AG08395 (cell line): ENCODE measurements at regions not wholly inside any gene's neighbourhood (a gene's known extent, or its start where the extent isn't known, plus 50 kb on each side); places are given as distances from the start of the nearest gene placed in this dataset.
"Not testable (repeated sequence)": the region's sequence is repeated elsewhere in the genome, so short reads cannot be mapped to it uniquely, and the experiment has no call there.

Experiments used
- DNase-seq: peaks from one replicate; pipeline ENCODE4 v3.0.0; 2012; ENCODE audit warnings: mixed read lengths, low spot score

- DNase-seq = no peak
Measured at GRCh38 chr7:80082213-80082612, 52.4 kb upstream of the GNAI1 start.

GRCh38 chr7:80078886-80079285 is 55.7 kb upstream of the GNAI1 start:
- DNase-seq = no peak

GRCh38 chr7:80078159-80078731 is 56.4 kb upstream of the GNAI1 start:
- DNase-seq = no peak

GRCh38 chr7:80070391-80070790 is 64.2 kb upstream of the GNAI1 start:
- DNase-seq = no peak

- no peak for DNase-seq
Measured at GRCh38 chr7:80066639-80067038, 68.0 kb upstream of the GNAI1 start.

- DNase-seq = no peak
Measured at GRCh38 chr7:80063834-80064233, 70.8 kb upstream of the GNAI1 start.

- peak; percentile 21 for DNase-seq
Measured at GRCh38 chr7:80060218-80060806, 74.3 kb upstream of the GNAI1 start.

GRCh38 chr7:80057488-80057887 is 77.1 kb upstream of the GNAI1 start:
- no peak for DNase-seq

GRCh38 chr7:80054356-80054755 is 80.3 kb upstream of the GNAI1 start:
- DNase-seq = no peak

- no peak for DNase-seq
Measured at GRCh38 chr7:80053124-80053523, 81.5 kb upstream of the GNAI1 start.

GRCh38 chr7:80047856-80048459 is 86.7 kb upstream of the GNAI1 start:
- DNase-seq = peak; percentile 15

GRCh38 chr7:80047032-80047431 is 87.6 kb upstream of the GNAI1 start:
- no peak for DNase-seq

- DNase-seq = no peak
Measured at GRCh38 chr7:80044796-80045195, 89.8 kb upstream of the GNAI1 start.

GRCh38 chr7:80040752-80041151 is 93.9 kb upstream of the GNAI1 start:
- no peak for DNase-seq

GRCh38 chr7:80040335-80040734 is 94.3 kb upstream of the GNAI1 start:
- no peak for DNase-seq

- no peak for DNase-seq
Measured at GRCh38 chr7:80039251-80039884, 95.3 kb upstream of the GNAI1 start.

- DNase-seq = no peak
Measured at GRCh38 chr7:80037689-80038088, 96.9 kb upstream of the GNAI1 start.

GRCh38 chr7:80036107-80036506 is 98.5 kb upstream of the GNAI1 start:
- no peak for DNase-seq

GRCh38 chr7:80028717-80029116 is 105.9 kb upstream of the GNAI1 start:
- no peak for DNase-seq

- no peak for DNase-seq
Measured at GRCh38 chr7:80027611-80028173, 106.9 kb upstream of the GNAI1 start.

- no peak for DNase-seq
Measured at GRCh38 chr7:80026766-80027165, 107.9 kb upstream of the GNAI1 start.

GRCh38 chr7:80020277-80020676 is 114.4 kb upstream of the GNAI1 start:
- DNase-seq = not testable (repeated sequence)

GRCh38 chr7:80019809-80020207 is 114.8 kb upstream of the GNAI1 start:
- DNase-seq = not testable (repeated sequence)
